Loucy (cell line): ENCODE measurements at regions not wholly inside any gene's neighbourhood (a gene's known extent, or its start where the extent isn't known, plus 50 kb on each side); places are given as distances from the start of the nearest gene placed in this dataset.
"Not testable (repeated sequence)": the region's sequence is repeated elsewhere in the genome, so short reads cannot be mapped to it uniquely, and the experiment has no call there.

Source experiments
- H2AFZ ChIP-seq: fragments of 200-600 bp; sonication (generic); 2 replicates; pipeline ENCODE4 v1.6.0; 2016; ENCODE audit warnings: antibody characterized with exemption, mild to moderate bottlenecking, low read length, moderate library complexity
- H3F3A ChIP-seq: fragments of 200-600 bp; 2 replicates; pipeline ENCODE4 v1.6.0; 2016; ENCODE audit warnings: antibody characterized with exemption, low read depth, mild to moderate bottlenecking
- H3K27me3 ChIP-seq: fragments of 200-600 bp; sonication (generic); 2 replicates; pipeline ENCODE4 v1.6.1; 2014; ENCODE audit warnings: low read length, mild to moderate bottlenecking; ENCODE audit not compliant: insufficient read depth, poor library complexity, severe bottlenecking
- H3K36me3 ChIP-seq: fragments of 200-600 bp; sonication (generic); 2 replicates; pipeline ENCODE4 v1.6.1; 2016; ENCODE audit warnings: low read length; ENCODE audit not compliant: insufficient read depth
- H3K4me1 ChIP-seq: fragments of 200-600 bp; sonication (generic); 2 replicates; pipeline ENCODE4 v1.5.1; 2014; ENCODE audit warnings: low read length, mild to moderate bottlenecking; ENCODE audit not compliant: insufficient read depth, poor library complexity, severe bottlenecking
- H3K4me2 ChIP-seq: fragments of 200-600 bp; sonication (generic); 2 replicates; pipeline ENCODE4 v1.6.0; 2014; ENCODE audit warnings: antibody characterized with exemption, low read length, low read depth, mild to moderate bottlenecking; ENCODE audit not compliant: poor library complexity, severe bottlenecking
- H3K4me3 ChIP-seq: fragments of 200-600 bp; sonication (generic); 2 replicates; pipeline ENCODE4 v1.5.1; 2014; ENCODE audit warnings: low read length, mild to moderate bottlenecking, mixed read lengths; ENCODE audit not compliant: poor library complexity, severe bottlenecking
- H3K79me2 ChIP-seq: fragments of 200-600 bp; sonication (generic); 2 replicates; pipeline ENCODE4 v1.6.1; 2014; ENCODE audit warnings: low read length; ENCODE audit not compliant: insufficient read depth
- H3K9ac ChIP-seq: fragments of 200-600 bp; sonication (generic); 2 replicates; pipeline ENCODE4 v1.6.0; 2014; ENCODE audit warnings: mild to moderate bottlenecking, low read depth, low read length, moderate library complexity; ENCODE audit not compliant: poor library complexity, severe bottlenecking
- H3K9me2 ChIP-seq: fragments of 200-600 bp; sonication (generic); replicated peaks from 2 replicates; pipeline ENCODE4 v1.6.1; 2016; ENCODE audit warnings: low read depth, low read length, mixed read lengths
- H3K9me3 ChIP-seq: fragments of 200-600 bp; sonication (generic); 2 replicates; pipeline ENCODE4 v1.6.1; 2014; ENCODE audit warnings: mild to moderate bottlenecking, antibody characterized with exemption, low read length, low read depth; ENCODE audit not compliant: insufficient read depth
- H4K20me1 ChIP-seq: fragments of 200-600 bp; sonication (generic); 2 replicates; pipeline ENCODE4 v1.6.0; 2014; ENCODE audit warnings: antibody characterized with exemption, low read length, mild to moderate bottlenecking; ENCODE audit not compliant: insufficient read depth, poor library complexity, severe bottlenecking
- CTCF ChIP-seq: fragments of 200-600 bp; sonication (generic); conservative IDR thresholded peaks from 2 replicates; pipeline ENCODE4 v1.5.1; 2014; ENCODE audit warnings: mild to moderate bottlenecking, antibody characterized with exemption, low read length
- EZH2phosphoT487 ChIP-seq: fragments of 200-600 bp; IDR thresholded peaks from 2 replicates; pipeline ENCODE4 v1.6.1; 2018; ENCODE audit warnings: antibody characterized with exemption, mild to moderate bottlenecking, moderate library complexity, borderline replicate concordance

- no peaks in the 10 kb centered on the region for H3K9me3 ChIP-seq
- no peak overlapping the region for H3K9ac ChIP-seq
- no peaks in the 10 kb centered on the region for H4K20me1 ChIP-seq
- H3K79me2 ChIP-seq = no peaks in the 10 kb centered on the region
- no peaks in the 10 kb centered on the region for H3K9me2 ChIP-seq
- H3F3A ChIP-seq = no peaks in the 10 kb centered on the region
- H3K36me3 ChIP-seq = no peaks in the 10 kb centered on the region
- no peaks in the 10 kb centered on the region for H3K27me3 ChIP-seq
- H3K4me1 ChIP-seq = no peaks in the 10 kb centered on the region
- no peak overlapping the region for H3K4me3 ChIP-seq
- no peak overlapping the region for H3K4me2 ChIP-seq
- H2AFZ ChIP-seq = no peak overlapping the region
- no peak for TF ChIP-seq EZH2phosphoT487
- no peak for TF ChIP-seq CTCF
Observed at GRCh38 chr4:187000281-187000680, 276.6 kb upstream of the FAT1 start.

GRCh38 chr4:187002133-187002532 is 278.5 kb upstream of the FAT1 start:
- H3K9me3 ChIP-seq, H3K4me2 ChIP-seq: not testable (repeated sequence)

GRCh38 chr4:187004628-187005027 is 281.0 kb upstream of the FAT1 start:
- H3K9ac ChIP-seq = no peak overlapping the region
- no peak overlapping the region for H2AFZ ChIP-seq
- H3K4me2 ChIP-seq = no peak overlapping the region
- H3K27me3 ChIP-seq = no peaks in the 10 kb centered on the region
- no peaks in the 10 kb centered on the region for H4K20me1 ChIP-seq
- no peaks in the 10 kb centered on the region for H3K9me2 ChIP-seq
- TF ChIP-seq EZH2phosphoT487 = no peak
- TF ChIP-seq CTCF = no peak
- no peaks in the 10 kb centered on the region for H3K36me3 ChIP-seq
- H3K9me3 ChIP-seq = 0 out of 2 replicates have a peak, but pooled peaks cover 2% of the 10 kb centered on the region
- no peaks in the 10 kb centered on the region for H3K4me1 ChIP-seq
- no peak overlapping the region for H3K4me3 ChIP-seq
- H3F3A ChIP-seq = no peaks in the 10 kb centered on the region
- no peaks in the 10 kb centered on the region for H3K79me2 ChIP-seq

More at GRCh38 chr4:187002133-187002532, 278.5 kb upstream of the FAT1 start:
- not testable (repeated sequence) for H3K9me2 ChIP-seq, H3K79me2 ChIP-seq, H3K36me3 ChIP-seq, H2AFZ ChIP-seq, H3K9ac ChIP-seq, H3K4me3 ChIP-seq, H3F3A ChIP-seq, H3K27me3 ChIP-seq, H4K20me1 ChIP-seq, H3K4me1 ChIP-seq

- TF ChIP-seq CTCF = no peak
Observed at GRCh38 chr4:187006189-187006618, 282.5 kb upstream of the FAT1 start.

More at GRCh38 chr4:187006189-187006618, 282.5 kb upstream of the FAT1 start:
- no peaks in the 10 kb centered on the region for H4K20me1 ChIP-seq
- no peaks in the 10 kb centered on the region for H3K36me3 ChIP-seq
- no peaks in the 10 kb centered on the region for H3F3A ChIP-seq
- no peak overlapping the region for H3K4me2 ChIP-seq
- H3K9ac ChIP-seq = no peak overlapping the region
- no peak overlapping the region for H2AFZ ChIP-seq
- H3K4me1 ChIP-seq = no peaks in the 10 kb centered on the region
- H3K79me2 ChIP-seq = no peaks in the 10 kb centered on the region
- H3K27me3 ChIP-seq = no peaks in the 10 kb centered on the region
- 0 out of 2 replicates have a peak, but pooled peaks cover 2% of the 10 kb centered on the region for H3K9me3 ChIP-seq
- no peaks in the 10 kb centered on the region for H3K9me2 ChIP-seq
- H3K4me3 ChIP-seq = no peak overlapping the region
